ENCODE measurements at regions not wholly inside any gene's neighbourhood (a gene's known extent, or its start where the extent isn't known, plus 50 kb on each side); places are given as distances from the start of the nearest gene placed in this dataset.

- no peak for TF ChIP-seq TCF7L2 (IDR thresholded peaks at IDR 0.05; ENCODE audit: low read depth, low read length)
- no peak for TF ChIP-seq CTCF (IDR thresholded peaks at IDR 0.05)
These were observed 138.5 kb upstream of the IRX2 start for GRCh38 chr5:2890011-2890410.

Data from Panc1 (cell line).